ENCODE measurements at regions not wholly inside any gene's neighbourhood (a gene's known extent, or its start where the extent isn't known, plus 50 kb on each side); places are given as distances from the start of the nearest gene placed in this dataset.
"Not testable (repeated sequence)": the region's sequence is repeated elsewhere in the genome, so short reads cannot be mapped to it uniquely, and the experiment has no call there.

DNA sequence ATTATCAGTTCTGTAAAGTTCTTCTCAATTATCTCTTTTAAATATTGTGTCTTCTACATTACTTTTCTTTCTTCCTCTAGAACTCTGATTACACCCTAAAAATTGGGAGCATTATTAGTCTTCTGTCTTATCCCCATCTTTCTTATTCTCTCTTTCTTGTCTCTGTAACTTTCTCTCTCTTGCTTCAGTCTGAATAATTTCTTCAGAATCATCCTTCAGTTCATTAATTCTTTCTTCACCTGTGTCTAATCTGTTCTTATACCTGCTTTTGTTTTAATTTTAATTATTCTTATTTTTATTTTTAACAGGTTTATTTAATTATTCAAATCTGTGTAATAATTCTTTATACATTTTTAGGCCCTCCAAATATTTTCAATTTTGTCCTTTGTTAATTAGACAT is 114.3 kb downstream of the GATA3 start:
- DNase-seq (ENCODE audit: low read depth in 6 of 9, low spot score in 9 of 9), result no peak
- no peak overlapping the region for H3K27ac ChIP-seq (ENCODE audit: low read depth in 1 of 2, low read length in 1 of 2)
- H3K27me3 ChIP-seq (ENCODE audit: control insufficient read depth in 2 of 2, insufficient read depth in 1 of 2, low read length in 1 of 2), result no peaks in the 10 kb centered on the region
- no peaks in the 10 kb centered on the region for H3K4me1 ChIP-seq (ENCODE audit: control insufficient read depth in 2 of 2, insufficient read depth in 2 of 2, low read length in 2 of 2)
- no peak overlapping the region for H3K4me3 ChIP-seq (ENCODE audit: low read length in 2 of 2)
- no peaks in the 10 kb centered on the region for H3K36me3 ChIP-seq (ENCODE audit: control insufficient read depth in 2 of 2, insufficient read depth in 2 of 2, low read length in 1 of 2)
- peaks cover 0 to 3% of the 10 kb centered on the region in 2 donors for H3K9me3 ChIP-seq (ENCODE audit: control insufficient read depth in 2 of 2, insufficient read depth in 1 of 2, low read length in 1 of 2)

DNA sequence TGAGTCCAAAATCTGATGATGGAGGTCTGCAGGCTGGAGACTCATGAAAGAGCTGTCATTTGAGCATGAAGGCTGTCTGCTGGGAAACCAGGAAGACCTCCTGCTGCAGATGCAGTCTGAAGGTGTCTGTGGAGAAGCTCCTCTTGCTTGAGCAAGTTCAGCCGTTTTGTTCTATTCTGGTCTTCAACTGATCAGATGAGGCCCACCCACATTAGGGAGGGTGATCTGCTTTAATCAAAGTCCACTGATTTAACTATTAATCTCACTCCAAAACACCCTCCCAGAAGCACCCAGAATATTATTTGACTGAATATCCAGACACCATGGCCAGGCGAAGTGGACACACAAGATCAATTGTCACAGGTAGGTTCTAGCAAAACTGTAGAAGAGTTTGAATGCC is 116.5 kb downstream of the GATA3 start:
- Histone ChIP-seq H3K4me3 (ENCODE audit: low read length in 2 of 2) (no peak overlapping the region), H3K36me3 (ENCODE audit: control insufficient read depth in 2 of 2, insufficient read depth in 2 of 2, low read length in 1 of 2) (no peaks in the 10 kb centered on the region), H3K9me3 (ENCODE audit: control insufficient read depth in 2 of 2, insufficient read depth in 1 of 2, low read length in 1 of 2) (peaks cover 0 to 3% of the 10 kb centered on the region in 2 donors), H3K4me1 (ENCODE audit: control insufficient read depth in 2 of 2, insufficient read depth in 2 of 2, low read length in 2 of 2) (no peaks in the 10 kb centered on the region), H3K27me3 (ENCODE audit: control insufficient read depth in 2 of 2, insufficient read depth in 1 of 2, low read length in 1 of 2) (no peaks in the 10 kb centered on the region), H3K27ac (ENCODE audit: low read depth in 1 of 2, low read length in 1 of 2) (no peak overlapping the region)
- WGBS, result 98% methylated on average over 2 of the region's 2 CpGs
- no peak for DNase-seq (ENCODE audit: low read depth in 6 of 9, low spot score in 9 of 9)

DNA sequence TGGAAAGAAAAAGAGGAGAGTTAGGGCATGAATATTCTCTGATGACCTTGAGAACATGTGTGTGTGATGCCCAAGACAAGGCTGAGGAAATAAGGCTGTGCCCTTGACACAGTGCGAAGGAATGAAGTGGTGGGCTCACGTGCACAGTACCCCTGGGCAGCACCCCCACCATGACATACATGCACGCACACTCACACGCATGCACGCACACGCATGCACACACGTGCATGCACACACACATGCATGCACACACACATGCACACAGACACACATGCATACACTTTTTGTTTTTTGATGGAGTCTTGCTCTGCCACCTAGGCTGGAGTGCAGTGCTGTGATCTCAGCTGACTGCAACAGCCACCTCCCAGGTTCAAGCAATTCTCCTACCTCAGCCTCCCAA is 118.1 kb downstream of the GATA3 start:
- Histone ChIP-seq H3K4me1 (ENCODE audit: control insufficient read depth in 2 of 2, insufficient read depth in 2 of 2, low read length in 2 of 2) (no peaks in the 10 kb centered on the region), H3K4me3 (ENCODE audit: low read length in 2 of 2) (no peak overlapping the region), H3K27ac (ENCODE audit: low read depth in 1 of 2, low read length in 1 of 2) (no peak overlapping the region), H3K27me3 (ENCODE audit: control insufficient read depth in 2 of 2, insufficient read depth in 1 of 2, low read length in 1 of 2) (no peaks in the 10 kb centered on the region), H3K9me3 (ENCODE audit: control insufficient read depth in 2 of 2, insufficient read depth in 1 of 2, low read length in 1 of 2) (peaks cover 0 to 3% of the 10 kb centered on the region in 2 donors), H3K36me3 (ENCODE audit: control insufficient read depth in 2 of 2, insufficient read depth in 2 of 2, low read length in 1 of 2) (no peaks in the 10 kb centered on the region)
- DNase-seq (ENCODE audit: low read depth in 6 of 9, low spot score in 9 of 9), result no peak
- 96% methylated on average over 7 of the region's 7 CpGs for WGBS

GRCh38 chr10:8173243-8173865 is 118.9 kb downstream of the GATA3 start:
- DNase-seq (ENCODE audit: low read depth in 6 of 9, low spot score in 9 of 9), result no peak
- Histone ChIP-seq H3K4me3 (ENCODE audit: low read length in 2 of 2) (no peak overlapping the region), H3K4me1 (ENCODE audit: control insufficient read depth in 2 of 2, insufficient read depth in 2 of 2, low read length in 2 of 2) (no peaks in the 10 kb centered on the region), H3K36me3 (ENCODE audit: control insufficient read depth in 2 of 2, insufficient read depth in 2 of 2, low read length in 1 of 2) (no peaks in the 10 kb centered on the region), H3K27ac (ENCODE audit: low read depth in 1 of 2, low read length in 1 of 2) (no peak overlapping the region), H3K9me3 (ENCODE audit: control insufficient read depth in 2 of 2, insufficient read depth in 1 of 2, low read length in 1 of 2) (peaks cover 0 to 3% of the 10 kb centered on the region in 2 donors), H3K27me3 (ENCODE audit: control insufficient read depth in 2 of 2, insufficient read depth in 1 of 2, low read length in 1 of 2) (no peaks in the 10 kb centered on the region)
- 97% methylated on average over 4 of the region's 4 CpGs for WGBS

GRCh38 chr10:8173866-8174243 is 119.4 kb downstream of the GATA3 start:
- no peaks in the 10 kb centered on the region for H3K27me3 ChIP-seq (ENCODE audit: control insufficient read depth in 2 of 2, insufficient read depth in 1 of 2, low read length in 1 of 2)
- H3K27ac ChIP-seq (ENCODE audit: low read depth in 1 of 2, low read length in 1 of 2), result no peak overlapping the region
- peaks cover 0 to 3% of the 10 kb centered on the region in 2 donors for H3K9me3 ChIP-seq (ENCODE audit: control insufficient read depth in 2 of 2, insufficient read depth in 1 of 2, low read length in 1 of 2)
- H3K4me1 ChIP-seq (ENCODE audit: control insufficient read depth in 2 of 2, insufficient read depth in 2 of 2, low read length in 2 of 2), result no peaks in the 10 kb centered on the region
- no peak for DNase-seq (ENCODE audit: low read depth in 6 of 9, low spot score in 9 of 9)
- 96% methylated on average over 3 of the region's 3 CpGs for WGBS
- H3K4me3 ChIP-seq (ENCODE audit: low read length in 2 of 2), result no peak overlapping the region
- no peaks in the 10 kb centered on the region for H3K36me3 ChIP-seq (ENCODE audit: control insufficient read depth in 2 of 2, insufficient read depth in 2 of 2, low read length in 1 of 2)

- H3K9me3 ChIP-seq (ENCODE audit: control insufficient read depth in 2 of 2, insufficient read depth in 1 of 2, low read length in 1 of 2), result no peaks in the 10 kb centered on the region
- no peak for DNase-seq (ENCODE audit: low read depth in 6 of 9, low spot score in 9 of 9)
- 92% methylated on average over 8 of the region's 8 CpGs for WGBS
- no peaks in the 10 kb centered on the region for H3K4me1 ChIP-seq (ENCODE audit: control insufficient read depth in 2 of 2, insufficient read depth in 2 of 2, low read length in 2 of 2)
- no peak overlapping the region for H3K4me3 ChIP-seq (ENCODE audit: low read length in 2 of 2)
- no peaks in the 10 kb centered on the region for H3K27me3 ChIP-seq (ENCODE audit: control insufficient read depth in 2 of 2, insufficient read depth in 1 of 2, low read length in 1 of 2)
- H3K36me3 ChIP-seq (ENCODE audit: control insufficient read depth in 2 of 2, insufficient read depth in 2 of 2, low read length in 1 of 2), result no peaks in the 10 kb centered on the region
- no peak overlapping the region for H3K27ac ChIP-seq (ENCODE audit: low read depth in 1 of 2, low read length in 1 of 2)
These were observed 120.3 kb downstream of the GATA3 start for GRCh38 chr10:8174762-8175161.

- not testable (repeated sequence) for DNase-seq (ENCODE audit: low read depth in 6 of 9, low spot score in 9 of 9); H3K27ac ChIP-seq (ENCODE audit: low read depth in 1 of 2, low read length in 1 of 2); H3K4me1 ChIP-seq (ENCODE audit: control insufficient read depth in 2 of 2, insufficient read depth in 2 of 2, low read length in 2 of 2); H3K4me3 ChIP-seq (ENCODE audit: low read length in 2 of 2); H3K9me3 ChIP-seq (ENCODE audit: control insufficient read depth in 2 of 2, insufficient read depth in 1 of 2, low read length in 1 of 2); H3K36me3 ChIP-seq (ENCODE audit: control insufficient read depth in 2 of 2, insufficient read depth in 2 of 2, low read length in 1 of 2); H3K27me3 ChIP-seq (ENCODE audit: control insufficient read depth in 2 of 2, insufficient read depth in 1 of 2, low read length in 1 of 2)
- WGBS, result 95% methylated on average over 3 of the region's 3 CpGs
These were observed 123.0 kb downstream of the GATA3 start for GRCh38 chr10:8177526-8177925.

DNA sequence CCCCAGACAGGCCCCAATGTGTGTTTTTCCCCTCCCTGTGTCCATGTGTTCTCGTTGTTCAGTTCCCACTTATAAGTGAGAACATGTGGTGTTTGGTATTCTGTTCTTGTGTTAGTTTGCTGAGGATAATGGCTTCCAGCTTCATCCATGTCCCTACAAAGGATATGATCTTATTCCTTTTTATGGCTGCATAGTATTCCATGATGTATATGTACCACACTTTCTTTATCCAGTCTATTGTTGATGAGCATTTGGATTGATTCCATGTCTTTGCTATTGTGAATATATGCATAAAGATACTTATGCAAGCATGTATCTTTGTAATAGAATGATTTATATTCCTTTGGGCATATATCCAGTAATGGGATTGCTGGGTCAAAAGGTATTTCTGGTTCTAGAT is 125.3 kb downstream of the GATA3 start:
- not testable (repeated sequence) for H3K27ac ChIP-seq (ENCODE audit: low read depth in 1 of 2, low read length in 1 of 2); DNase-seq (ENCODE audit: low read depth in 6 of 9, low spot score in 9 of 9); H3K9me3 ChIP-seq (ENCODE audit: control insufficient read depth in 2 of 2, insufficient read depth in 1 of 2, low read length in 1 of 2); H3K27me3 ChIP-seq (ENCODE audit: control insufficient read depth in 2 of 2, insufficient read depth in 1 of 2, low read length in 1 of 2); H3K4me3 ChIP-seq (ENCODE audit: low read length in 2 of 2); H3K36me3 ChIP-seq (ENCODE audit: control insufficient read depth in 2 of 2, insufficient read depth in 2 of 2, low read length in 1 of 2); H3K4me1 ChIP-seq (ENCODE audit: control insufficient read depth in 2 of 2, insufficient read depth in 2 of 2, low read length in 2 of 2)
- 96% methylated on average over 1 of the region's 1 CpG for WGBS

GRCh38 chr10:8180360-8181109 is 126.0 kb downstream of the GATA3 start:
- no peak overlapping the region for H3K4me3 ChIP-seq (ENCODE audit: low read length in 2 of 2)
- WGBS, result 93% methylated on average over 9 of the region's 9 CpGs
- no peak for DNase-seq (ENCODE audit: low read depth in 6 of 9, low spot score in 9 of 9)
- no peak overlapping the region for H3K27ac ChIP-seq (ENCODE audit: low read depth in 1 of 2, low read length in 1 of 2)
- H3K27me3 ChIP-seq (ENCODE audit: control insufficient read depth in 2 of 2, insufficient read depth in 1 of 2, low read length in 1 of 2), result no peaks in the 10 kb centered on the region
- no peaks in the 10 kb centered on the region for H3K9me3 ChIP-seq (ENCODE audit: control insufficient read depth in 2 of 2, insufficient read depth in 1 of 2, low read length in 1 of 2)
- no peaks in the 10 kb centered on the region for H3K36me3 ChIP-seq (ENCODE audit: control insufficient read depth in 2 of 2, insufficient read depth in 2 of 2, low read length in 1 of 2)
- H3K4me1 ChIP-seq (ENCODE audit: control insufficient read depth in 2 of 2, insufficient read depth in 2 of 2, low read length in 2 of 2), result peaks cover 0 to 5% of the 10 kb centered on the region in 2 donors
